ENCODE measurements at regions not wholly inside any gene's neighbourhood (a gene's known extent, or its start where the extent isn't known, plus 50 kb on each side); places are given as distances from the start of the nearest gene placed in this dataset.

GRCh38 chr2:41432459-41432858 lies 615.4 kb upstream of the PKDCC start:
- Histone ChIP-seq H3K4me1 (ENCODE audit: control insufficient read depth, insufficient read depth, low read length) (no peaks in the 10 kb centered on the region), H3K4me2 (ENCODE audit: control insufficient read depth, insufficient read depth) (no peak overlapping the region), H3K27ac (ENCODE audit: control insufficient read depth, insufficient read depth) (no peak overlapping the region), H3K36me3 (ENCODE audit: control insufficient read depth in 2 of 2, insufficient read depth in 2 of 2, low read length in 1 of 2) (no peaks in the 10 kb centered on the region), H3K9me3 (replicated peaks; ENCODE audit: control insufficient read depth, insufficient read depth, low read length) (no peaks in the 10 kb centered on the region), H3K79me2 (ENCODE audit: control insufficient read depth, insufficient read depth, low read length) (no peaks in the 10 kb centered on the region), H3K9ac (ENCODE audit: control insufficient read depth, insufficient read depth, low read length) (no peak overlapping the region), H3K27me3 (replicated peaks in 1 of 2; ENCODE audit: control insufficient read depth in 2 of 2, insufficient read depth in 2 of 2, low read length in 1 of 2) (no peaks in the 10 kb centered on the region), H4K20me1 (ENCODE audit: control insufficient read depth, insufficient read depth) (no peaks in the 10 kb centered on the region), H3K4me3 (no peak overlapping the region), H2AFZ (ENCODE audit: control insufficient read depth, low read depth, low read length) (no peak overlapping the region)
- intact Hi-C loops (cut with micrococcal nuclease; ENCODE audit: unreplicated experiment) (no loop called here), in situ Hi-C loops (cut with MboI) (no loop called here)
- no peak for DNase-seq (ENCODE audit: low read depth, low spot score)
- SMC1A ChIA-PET (ENCODE audit: uncharacterized antibody, unreplicated experiment): no interaction called here
- ATAC-seq: no peak
- POLR2A ChIA-PET: no interaction called here
- no TSS peak for BruUV-seq (replicated peaks)
- FAIRE-seq: no peak
- RAD21 ChIA-PET (ENCODE audit: unreplicated experiment): no interaction called here
- WGBS (ENCODE audit: insufficient coverage, insufficient replicate concordance, low lambda C conversion rate, missing lambda C conversion rate): 86% methylated on average over 1 of the region's 1 CpG
- no peak for TF ChIP-seq POLR2A (IDR thresholded peaks at IDR 0.05; ENCODE audit: low read depth, low read length)
- CTCF ChIA-PET: no interaction called here

GRCh38 chr2:41434991-41435390 lies 612.8 kb upstream of the PKDCC start:
- no peak overlapping the region for H3K27ac ChIP-seq (ENCODE audit: control insufficient read depth, insufficient read depth)
- CTCF ChIA-PET: no interaction called here
- DNase-seq (ENCODE audit: low read depth, low spot score) (no peak), ATAC-seq (no peak), FAIRE-seq (no peak)
- no peaks in the 10 kb centered on the region for H4K20me1 ChIP-seq (ENCODE audit: control insufficient read depth, insufficient read depth)
- H3K36me3 ChIP-seq (ENCODE audit: control insufficient read depth in 2 of 2, insufficient read depth in 2 of 2, low read length in 1 of 2): no peaks in the 10 kb centered on the region
- BruUV-seq (replicated peaks): no TSS peak
- POLR2A ChIA-PET: no interaction called here
- RAD21 ChIA-PET (ENCODE audit: unreplicated experiment): no interaction called here
- intact Hi-C loops (cut with micrococcal nuclease; ENCODE audit: unreplicated experiment) (no loop called here), in situ Hi-C loops (cut with MboI) (no loop called here)
- WGBS (ENCODE audit: insufficient coverage, insufficient replicate concordance, low lambda C conversion rate, missing lambda C conversion rate): 14% methylated on average over 3 of the region's 3 CpGs
- H3K4me1 ChIP-seq (ENCODE audit: control insufficient read depth, insufficient read depth, low read length): no peaks in the 10 kb centered on the region
- no peak overlapping the region for H2AFZ ChIP-seq (ENCODE audit: control insufficient read depth, low read depth, low read length)
- H3K9me3 ChIP-seq (replicated peaks; ENCODE audit: control insufficient read depth, insufficient read depth, low read length): no peaks in the 10 kb centered on the region
- SMC1A ChIA-PET (ENCODE audit: uncharacterized antibody, unreplicated experiment): interaction anchor here (1.2 kb wide), 1 partner anchor 8 kb away, joined by 4 read pairs; no protein-coding TSS in a partner anchor
- no peak overlapping the region for H3K4me3 ChIP-seq
- no peak overlapping the region for H3K9ac ChIP-seq (ENCODE audit: control insufficient read depth, insufficient read depth, low read length)
- H3K79me2 ChIP-seq (ENCODE audit: control insufficient read depth, insufficient read depth, low read length): no peaks in the 10 kb centered on the region
- TF ChIP-seq SIX5 (IDR thresholded peaks at IDR 0.05; ENCODE audit: low read depth, low read length, severe bottlenecking) (no peak), BCLAF1 (IDR thresholded peaks at IDR 0.05) (no peak), NR2C1 (IDR thresholded peaks at IDR 0.05) (no peak), EED (IDR thresholded peaks at IDR 0.05; ENCODE audit: low read depth) (no peak), MYB (IDR thresholded peaks at IDR 0.05; ENCODE audit: borderline replicate concordance, low read depth, low read length) (no peak), TCF12 (IDR thresholded peaks at IDR 0.05; ENCODE audit: low read depth, low read length) (no peak), EP300 (IDR thresholded peaks at IDR 0.05; ENCODE audit: borderline replicate concordance in 1 of 2, control insufficient read depth in 1 of 2, low read depth in 2 of 2, low read length in 2 of 2) (no peak), ZBTB33 (IDR thresholded peaks at IDR 0.05) (no peak), ELK1 (IDR thresholded peaks at IDR 0.05; ENCODE audit: low read depth, low read length) (no peak), ESRRA (IDR thresholded peaks at IDR 0.05; ENCODE audit: low read length) (no peak), PAX8 (IDR thresholded peaks at IDR 0.05) (no peak)
- H3K4me2 ChIP-seq (ENCODE audit: control insufficient read depth, insufficient read depth): no peak overlapping the region
- H3K27me3 ChIP-seq (replicated peaks in 1 of 2; ENCODE audit: control insufficient read depth in 2 of 2, insufficient read depth in 2 of 2, low read length in 1 of 2): no peaks in the 10 kb centered on the region

All from GM12878 (cell line).